B cell (primary cell): ENCODE measurements at regions not wholly inside any gene's neighbourhood (a gene's known extent, or its start where the extent isn't known, plus 50 kb on each side); places are given as distances from the start of the nearest gene placed in this dataset.

Experiments
- ATAC-seq: fragments of 200-7000 bp; cut with Tn5 transposase; one replicate; pipeline ENCODE4 v1.10.0; 2021; ENCODE audit warnings: low read depth, mild to moderate bottlenecking, moderate number of reproducible peaks, moderate library complexity
- CTCF ChIA-PET: fragments of 350-600 bp; sonication (Branson Sonifier 250); formaldehyde crosslinking; loops from one replicate; lab custom pipeline; 2021; ENCODE audit warnings: antibody characterized with exemption, inconsistent platforms; lab: Charles Lee
- POLR2A ChIA-PET: fragments of 350-600 bp; sonication (Branson Sonifier 250); formaldehyde crosslinking; loops from one replicate; lab custom pipeline; 2021; ENCODE audit warnings: antibody characterized with exemption; lab: Charles Lee
- DNase-seq: peaks from one replicate; pipeline ENCODE4 v3.0.0; 2013
- H2AFZ ChIP-seq: 2 replicates; pipeline ENCODE4 v1.6.1; 2012; ENCODE audit warnings: mild to moderate bottlenecking, low read depth, low read length; ENCODE audit not compliant: insufficient read depth, poor library complexity, severe bottlenecking
- H3K27ac ChIP-seq, 2 donors: 1 replicate in 1 of 2; 2 replicates in 1 of 2; pipeline ENCODE4 v1.5.1; 2012 to 2013; ENCODE audit warnings: low read length in 2 of 2, mild to moderate bottlenecking in 2 of 2, moderate library complexity in 1 of 2
- H3K27me3 ChIP-seq, 4 experiments: fragments of 200-600 bp in 1 of 4; sonication (generic) in 1 of 4; replicated peaks in 1 of 4; 1 replicate in 2 of 4; 2 replicates in 2 of 4; pipeline versions ENCODE4 v1.6.1 to v1.7.0; 2013 to 2016; ENCODE audit warnings: low read length in 3 of 4, mild to moderate bottlenecking in 2 of 4, mixed read lengths in 1 of 4, moderate library complexity in 1 of 4; ENCODE audit not compliant: insufficient read depth in 4 of 4, control insufficient read depth in 3 of 4; ENCODE audit errors: control extremely low read depth in 1 of 4
- H3K36me3 ChIP-seq, 2 experiments: replicated peaks in 1 of 2; 1 replicate in 1 of 2; 2 replicates in 1 of 2; pipeline versions ENCODE4 v1.6.1 to v1.7.1; 2013; ENCODE audit warnings: low read length in 1 of 2; ENCODE audit not compliant: insufficient read depth in 2 of 2, control insufficient read depth in 1 of 2; ENCODE audit errors: control extremely low read depth in 1 of 2, extremely low read depth in 1 of 2
- H3K4me1 ChIP-seq, 2 donors: fragments of 200-600 bp in 1 of 2; sonication (generic) in 1 of 2; 1 replicate in 1 of 2; 2 replicates in 1 of 2; pipeline versions ENCODE4 v1.5.1 to v1.6.1; 2013 to 2017; ENCODE audit warnings: low read length in 2 of 2; ENCODE audit not compliant: control insufficient read depth in 2 of 2, insufficient read depth in 2 of 2
- H3K4me2 ChIP-seq: replicated peaks from 2 replicates; pipeline ENCODE3; 2012; ENCODE audit warnings: mild to moderate bottlenecking, low read depth, low read length; ENCODE audit not compliant: poor library complexity, severe bottlenecking
- H3K4me3 ChIP-seq, 5 experiments: fragments of 200-600 bp in 1 of 5; sonication (generic) in 1 of 5; 1 replicate in 3 of 5; 2 replicates in 2 of 5; pipeline versions ENCODE4 v1.5.1 to v1.7.0; 2011 to 2016; ENCODE audit warnings: low read length in 4 of 5, mild to moderate bottlenecking in 4 of 5, low read depth in 2 of 5, control low read depth in 1 of 5, moderate library complexity in 1 of 5; ENCODE audit not compliant: insufficient read depth in 1 of 5; ENCODE audit errors: control extremely low read depth in 1 of 5, extremely low read depth in 1 of 5
- H3K79me2 ChIP-seq: fragments of 200-600 bp; sonication (generic); one replicate; pipeline ENCODE4 v1.6.0; 2016; ENCODE audit warnings: low read length; ENCODE audit not compliant: control insufficient read depth, insufficient read depth
- H3K9ac ChIP-seq: fragments of 200-600 bp; sonication (generic); 2 replicates; pipeline ENCODE4 v1.6.1; 2017; ENCODE audit warnings: mild to moderate bottlenecking, low read length, moderate library complexity
- H3K9me3 ChIP-seq, 3 donors: one replicate each; pipeline versions ENCODE4 v1.6.1 to v1.7.1; 2013; ENCODE audit warnings: low read length in 2 of 3; ENCODE audit not compliant: control insufficient read depth in 2 of 3, insufficient read depth in 1 of 3; ENCODE audit errors: control extremely low read depth in 1 of 3
- H4K20me1 ChIP-seq: 2 replicates; pipeline ENCODE4 v1.6.0; 2012; ENCODE audit warnings: mild to moderate bottlenecking, low read length; ENCODE audit not compliant: insufficient read depth, control insufficient read depth, poor library complexity, severe bottlenecking
- H3K27ac Mint-ChIP-seq: one replicate; pipeline ENCODE4 v1.8.0; 2021; ENCODE audit warnings: mixed read lengths
- H3K27me3 Mint-ChIP-seq: one replicate; pipeline ENCODE4 v1.8.0; 2021; ENCODE audit warnings: mixed read lengths
- H3K4me1 Mint-ChIP-seq: one replicate; pipeline ENCODE4 v1.8.0; 2021; ENCODE audit warnings: mixed read lengths
- H3K4me3 Mint-ChIP-seq: one replicate; pipeline ENCODE4 v1.8.0; 2021; ENCODE audit warnings: mixed read lengths
- H3K9me3 Mint-ChIP-seq: one replicate; pipeline ENCODE4 v1.8.0; 2022; ENCODE audit warnings: mixed read lengths; ENCODE audit not compliant: insufficient read depth
- CTCF ChIP-seq: fragments of 200-600 bp; IDR thresholded peaks from one replicate; pipeline ENCODE4 v1.8.0; 2022; ENCODE audit warnings: antibody characterized with exemption, mild to moderate bottlenecking
- EZH2 ChIP-seq: IDR thresholded peaks from 2 replicates; pipeline ENCODE4 v1.6.1; 2012; ENCODE audit warnings: borderline replicate concordance, low read depth, mild to moderate bottlenecking, moderate library complexity, low read length; ENCODE audit not compliant: insufficient read depth, poor library complexity, severe bottlenecking
- WGBS: methylation state at CpG from one replicate; pipeline ENCODE4 v1.1.5; 2013; ENCODE audit warnings: missing lambda C conversion rate; ENCODE audit not compliant: insufficient coverage; 5-methylcytosine and 5-hydroxymethylcytosine counted together
- intact Hi-C: fragments of 100-400 bp; cut with micrococcal nuclease; formaldehyde crosslinking; loops from one replicate; pipeline ENCODE4 v1.10.0; 2022

- peaks cover 8% of the 10 kb centered on the region for H3K9me3 Mint-ChIP-seq
Measured at GRCh38 chr3:158935846-158936245, 134.0 kb downstream of the MFSD1 start.

GRCh38 chr3:158936530-158937113 is 134.8 kb downstream of the MFSD1 start:
- H3K4me1 ChIP-seq: no peaks in the 10 kb centered on the region
- H3K36me3 ChIP-seq: no peaks in the 10 kb centered on the region
- DNase-seq (no peak), ATAC-seq (no peak)
- H3K27ac Mint-ChIP-seq: no peak overlapping the region
- H3K27me3 ChIP-seq: peaks cover 0 to 3% (median 0%) of the 10 kb centered on the region in 4 experiments
- no peak overlapping the region for H2AFZ ChIP-seq
- no peaks in the 10 kb centered on the region for H3K4me1 Mint-ChIP-seq
- H3K9me3 Mint-ChIP-seq: peaks cover 8% of the 10 kb centered on the region
- intact Hi-C loops: no loop called here
- H3K4me3 Mint-ChIP-seq: no peak overlapping the region
- no peak for TF ChIP-seq EZH2
- TF ChIP-seq CTCF: no peak
- H3K4me3 ChIP-seq: no peak overlapping the region
- no peak overlapping the region for H3K9ac ChIP-seq
- peaks cover 7% of the 10 kb centered on the region for H3K27me3 Mint-ChIP-seq
- ChIA-PET CTCF (no interaction called here), POLR2A (no interaction called here)
- no peak overlapping the region for H3K4me2 ChIP-seq
- WGBS: 91% methylated on average over 12 of the region's 12 CpGs
- H3K79me2 ChIP-seq: no peaks in the 10 kb centered on the region
- no peaks in the 10 kb centered on the region for H3K9me3 ChIP-seq
- no peaks in the 10 kb centered on the region for H4K20me1 ChIP-seq
- no peak overlapping the region for H3K27ac ChIP-seq

More at GRCh38 chr3:158935846-158936245, 134.0 kb downstream of the MFSD1 start:
- no peak for ATAC-seq
- no peaks in the 10 kb centered on the region for H3K4me1 ChIP-seq
- Mint-ChIP-seq H3K4me3 (no peak overlapping the region), H3K27ac (no peak overlapping the region), H3K27me3 (peaks cover 7% of the 10 kb centered on the region), H3K4me1 (no peaks in the 10 kb centered on the region)
- no peak for DNase-seq
- ChIA-PET CTCF (no interaction called here), POLR2A (no interaction called here)
- no peak overlapping the region for H2AFZ ChIP-seq
- no peak for TF ChIP-seq EZH2
- TF ChIP-seq CTCF: no peak
- H3K36me3 ChIP-seq: no peaks in the 10 kb centered on the region
- H3K9me3 ChIP-seq: no peaks in the 10 kb centered on the region
- H3K4me3 ChIP-seq: no peak overlapping the region
- 73% methylated on average over 4 of the region's 5 CpGs for WGBS
- H3K9ac ChIP-seq: no peak overlapping the region
- H3K4me2 ChIP-seq: no peak overlapping the region
- no peaks in the 10 kb centered on the region for H4K20me1 ChIP-seq
- H3K79me2 ChIP-seq: no peaks in the 10 kb centered on the region
- peaks cover 0 to 3% (median 0%) of the 10 kb centered on the region in 4 experiments for H3K27me3 ChIP-seq
- intact Hi-C loops: no loop called here
- no peak overlapping the region for H3K27ac ChIP-seq
